ENCODE measurements at regions not wholly inside any gene's neighbourhood (a gene's known extent, or its start where the extent isn't known, plus 50 kb on each side); places are given as distances from the start of the nearest gene placed in this dataset.
A peak's percentile ranks its signal among the peaks of the same experiment; 100 is the strongest.

DNA sequence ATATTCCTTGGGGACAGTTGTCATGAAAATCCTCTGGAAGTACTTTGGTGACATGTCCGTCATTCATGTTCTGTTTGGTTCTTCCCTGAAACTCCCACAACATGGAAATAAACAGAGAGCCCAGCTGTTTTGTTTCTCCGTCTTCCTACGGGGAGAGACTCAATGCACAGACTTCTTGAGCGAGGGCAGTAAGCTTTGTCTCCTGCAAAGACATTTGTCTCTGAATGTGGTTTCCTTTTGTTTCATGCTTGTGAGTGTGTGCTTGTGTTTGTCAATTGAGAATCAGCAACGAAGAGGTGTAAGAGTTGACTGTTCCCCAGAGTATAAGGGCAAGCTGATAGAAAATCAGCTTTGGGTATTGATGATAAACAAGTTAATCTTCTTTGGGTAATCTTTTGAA is 643.0 kb upstream of the RBFOX1 start:
- Histone ChIP-seq H3K9me3 (no peaks in the 10 kb centered on the region), H3K4me3 (no peak overlapping the region), H3K36me3 (no peaks in the 10 kb centered on the region), H3K27me3 (no peaks in the 10 kb centered on the region), H3K27ac (no peak overlapping the region), H3K4me1 (no peaks in the 10 kb centered on the region)
- TF ChIP-seq CTCF (IDR thresholded peaks at IDR 0.05) (no peak), POLR2AphosphoS5 (IDR thresholded peaks at IDR 0.05; ENCODE audit: insufficient read depth in 1 of 2, low read depth in 1 of 2) (no peak), POLR2A (IDR thresholded peaks at IDR 0.05) (no peak)
- no peak for DNase-seq (ENCODE audit: extremely low spot score in 2 of 2)
- intact Hi-C loops (cut with DNase I) = no loop called here

- Histone ChIP-seq H3K4me1 (no peaks in the 10 kb centered on the region), H3K27me3 (no peaks in the 10 kb centered on the region), H3K27ac (no peak overlapping the region), H3K4me3 (no peak overlapping the region), H3K36me3 (no peaks in the 10 kb centered on the region), H3K9me3 (no peaks in the 10 kb centered on the region)
- no peak for DNase-seq (ENCODE audit: extremely low spot score in 2 of 2)
- TF ChIP-seq POLR2A (IDR thresholded peaks at IDR 0.05) (no peak), POLR2AphosphoS5 (IDR thresholded peaks at IDR 0.05; ENCODE audit: insufficient read depth in 1 of 2, low read depth in 1 of 2) (no peak), CTCF (IDR thresholded peaks at IDR 0.05) (no peak)
- intact Hi-C loops (cut with DNase I) = no loop called here
Observed at GRCh38 chr16:6687593-6687992, 645.1 kb upstream of the RBFOX1 start.

GRCh38 chr16:6684076-6684673 is 648.5 kb upstream of the RBFOX1 start:
- Histone ChIP-seq H3K27me3 (no peaks in the 10 kb centered on the region), H3K4me3 (no peak overlapping the region), H3K4me1 (no peaks in the 10 kb centered on the region), H3K9me3 (no peaks in the 10 kb centered on the region), H3K27ac (no peak overlapping the region), H3K36me3 (no peaks in the 10 kb centered on the region)
- intact Hi-C loops (cut with DNase I) = no loop called here
- peak in 1 of 3 experiments; percentile 16 for TF ChIP-seq CTCF (IDR thresholded peaks at IDR 0.05)
- no peak for TF ChIP-seq POLR2AphosphoS5 (IDR thresholded peaks at IDR 0.05; ENCODE audit: insufficient read depth in 1 of 2, low read depth in 1 of 2)
- no peak for DNase-seq (ENCODE audit: extremely low spot score in 2 of 2)

- no peak overlapping the region for H3K4me3 ChIP-seq
- H3K36me3 ChIP-seq = no peaks in the 10 kb centered on the region
- H3K27me3 ChIP-seq = no peaks in the 10 kb centered on the region
- H3K4me1 ChIP-seq = no peaks in the 10 kb centered on the region
- H3K9me3 ChIP-seq = no peaks in the 10 kb centered on the region
- DNase-seq (ENCODE audit: extremely low spot score in 2 of 2) = no peak
- intact Hi-C loops (cut with DNase I) = no loop called here
- no peak overlapping the region for H3K27ac ChIP-seq
- peak in 1 of 3 experiments; percentile 17 for TF ChIP-seq CTCF (IDR thresholded peaks at IDR 0.05)
- TF ChIP-seq POLR2A (IDR thresholded peaks at IDR 0.05) = no peak
- no peak for TF ChIP-seq POLR2AphosphoS5 (IDR thresholded peaks at IDR 0.05; ENCODE audit: insufficient read depth in 1 of 2, low read depth in 1 of 2)
Observed at GRCh38 chr16:6682142-6682811, 650.4 kb upstream of the RBFOX1 start.

DNA sequence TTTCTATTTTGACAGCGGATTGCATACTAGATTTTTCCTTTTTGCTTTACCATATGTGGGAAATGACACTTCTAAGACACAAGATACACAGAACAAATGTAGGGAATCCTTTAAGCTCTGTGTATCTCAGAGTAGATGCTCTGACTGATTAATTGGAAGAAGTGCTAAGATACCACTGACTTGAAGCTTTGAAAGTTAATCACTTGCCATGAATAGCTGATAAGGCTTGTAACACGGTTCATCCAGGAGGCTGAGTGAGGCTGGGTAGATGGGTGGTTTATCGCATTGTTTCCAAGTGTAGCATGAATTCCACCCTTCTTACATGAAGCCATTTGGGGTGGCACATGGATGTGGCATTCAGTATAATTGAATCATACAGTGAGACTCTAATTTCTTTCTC is 654.1 kb upstream of the RBFOX1 start:
- no peak for DNase-seq (ENCODE audit: extremely low spot score in 2 of 2)
- no peaks in the 10 kb centered on the region for H3K36me3 ChIP-seq
- H3K27me3 ChIP-seq = no peaks in the 10 kb centered on the region
- no peaks in the 10 kb centered on the region for H3K9me3 ChIP-seq
- TF ChIP-seq POLR2A (IDR thresholded peaks at IDR 0.05) = no peak
- no peak for TF ChIP-seq POLR2AphosphoS5 (IDR thresholded peaks at IDR 0.05; ENCODE audit: insufficient read depth in 1 of 2, low read depth in 1 of 2)
- no peak for TF ChIP-seq CTCF (IDR thresholded peaks at IDR 0.05)
- no peak overlapping the region for H3K27ac ChIP-seq
- H3K4me3 ChIP-seq = no peak overlapping the region
- H3K4me1 ChIP-seq = no peaks in the 10 kb centered on the region
- intact Hi-C loops (cut with DNase I) = no loop called here

All from vagina (tissue), 2 donors.